GM23338 (cell line): ENCODE measurements at regions not wholly inside any gene's neighbourhood (a gene's known extent, or its start where the extent isn't known, plus 50 kb on each side); places are given as distances from the start of the nearest gene placed in this dataset.

Experiments used
- ATAC-seq: fragments of 200-7000 bp; cut with Tn5 transposase; 3 replicates; pipeline ENCODE4 v1.9.1; 2020
- DNase-seq: peaks from one replicate; pipeline ENCODE4 v3.0.0-alpha.2; 2015; ENCODE audit warnings: low spot score
- H2AFZ ChIP-seq: fragments of 200-600 bp; sonication (generic); 2 replicates; pipeline ENCODE4 v1.8.0; 2016; ENCODE audit warnings: antibody characterized with exemption, mild to moderate bottlenecking, moderate library complexity
- H3F3A ChIP-seq: fragments of 200-600 bp; sonication (generic); replicated peaks from 2 replicates; pipeline ENCODE4 v1.8.0; 2017; ENCODE audit warnings: antibody characterized with exemption, mixed run types, low read depth
- H3K27ac ChIP-seq: fragments of 200-600 bp; sonication (generic); 2 replicates; pipeline ENCODE4 v1.6.1; 2016; ENCODE audit warnings: low read depth
- H3K27me3 ChIP-seq: fragments of 200-600 bp; sonication (generic); 2 replicates; pipeline ENCODE4 v1.8.0; 2016; ENCODE audit warnings: mild to moderate bottlenecking, mixed run types, moderate library complexity; ENCODE audit not compliant: insufficient read depth
- H3K36me3 ChIP-seq: fragments of 200-600 bp; sonication (generic); 2 replicates; pipeline ENCODE4 v1.8.0; 2016; ENCODE audit warnings: mild to moderate bottlenecking; ENCODE audit not compliant: insufficient read depth
- H3K4me1 ChIP-seq: fragments of 200-600 bp; sonication (generic); 2 replicates; pipeline ENCODE4 v1.8.0; 2016; ENCODE audit warnings: mild to moderate bottlenecking, moderate library complexity; ENCODE audit not compliant: insufficient read depth
- H3K4me2 ChIP-seq: fragments of 200-600 bp; sonication (generic); 2 replicates; pipeline ENCODE4 v1.7.1; 2017; ENCODE audit warnings: mixed run types
- H3K4me3 ChIP-seq: fragments of 200-600 bp; sonication (generic); 2 replicates; pipeline ENCODE4 v1.6.1; 2016; ENCODE audit warnings: mixed run types
- H3K79me2 ChIP-seq: fragments of 200-600 bp; sonication (generic); replicated peaks from 2 replicates; pipeline ENCODE4 v1.8.0; 2017; ENCODE audit warnings: mild to moderate bottlenecking; ENCODE audit not compliant: insufficient read depth
- H3K9me2 ChIP-seq: fragments of 200-600 bp; sonication (generic); 2 replicates; pipeline ENCODE4 v1.8.0; 2017; ENCODE audit not compliant: insufficient read depth
- H4K20me1 ChIP-seq: fragments of 200-600 bp; sonication (generic); replicated peaks from 2 replicates; pipeline ENCODE4 v1.8.0; 2017; ENCODE audit warnings: mild to moderate bottlenecking; ENCODE audit not compliant: insufficient read depth
- H3K27ac Mint-ChIP-seq: 2 replicates; pipeline ENCODE4 v1.8.0; 2020; ENCODE audit warnings: inconsistent platforms, mild to moderate bottlenecking, moderate library complexity, mixed read lengths
- H3K27me3 Mint-ChIP-seq: 3 replicates; pipeline ENCODE4 v1.8.0; 2022; ENCODE audit warnings: low read depth, mild to moderate bottlenecking, moderate library complexity, mixed read lengths, inconsistent platforms; ENCODE audit not compliant: insufficient read depth, poor library complexity
- H3K36me3 Mint-ChIP-seq: 3 replicates; pipeline ENCODE4 v1.8.0; 2021; ENCODE audit warnings: low read depth, mild to moderate bottlenecking, inconsistent platforms, moderate library complexity, mixed read lengths
- H3K4me1 Mint-ChIP-seq: 3 replicates; pipeline ENCODE4 v1.8.0; 2020; ENCODE audit warnings: mild to moderate bottlenecking, inconsistent platforms, mixed read lengths
- H3K4me3 Mint-ChIP-seq: 3 replicates; pipeline ENCODE4 v1.8.0; 2021; ENCODE audit warnings: moderate library complexity, mild to moderate bottlenecking, inconsistent platforms, mixed read lengths
- H3K9me3 Mint-ChIP-seq: 3 replicates; pipeline ENCODE4 v1.8.0; 2020; ENCODE audit warnings: moderate library complexity, mild to moderate bottlenecking, inconsistent platforms, mixed read lengths
- CREB1 ChIP-seq: fragments of 250-450 bp; sonication (Bioruptor Pico); IDR thresholded peaks from 2 replicates; pipeline ENCODE4 v1.5.0; 2020; ENCODE audit warnings: low read depth, mild to moderate bottlenecking, moderate library complexity
- CTCF ChIP-seq, 2 experiments: fragments of 200-600 bp in 1 of 2; sonication (generic) in 1 of 2; conservative IDR thresholded peaks; 2 replicates each; pipeline versions ENCODE4 v1.5.1 to v1.6.1; 2016 to 2017; ENCODE audit warnings: antibody characterized with exemption in 2 of 2, low read depth in 2 of 2, mild to moderate bottlenecking in 2 of 2, moderate library complexity in 1 of 2
- ETS1 ChIP-seq: IDR thresholded peaks from 2 replicates; pipeline ENCODE4 v1.6.1; 2016; ENCODE audit warnings: antibody characterized with exemption
- EZH2 ChIP-seq: fragments of 200-600 bp; sonication (generic); IDR thresholded peaks from one replicate; pipeline ENCODE4 v1.8.0; 2017; ENCODE audit warnings: antibody characterized with exemption, mild to moderate bottlenecking, low read depth; ENCODE audit not compliant: unreplicated experiment
- EZH2phosphoT487 ChIP-seq: fragments of 200-600 bp; sonication (generic); IDR thresholded peaks from one replicate; pipeline ENCODE4 v1.8.1; 2018; ENCODE audit warnings: antibody characterized with exemption; ENCODE audit not compliant: unreplicated experiment
- NANOG ChIP-seq: IDR thresholded peaks from 2 replicates; pipeline ENCODE4 v1.6.1; 2016; ENCODE audit warnings: antibody characterized with exemption, borderline replicate concordance
- POLR2AphosphoS5 ChIP-seq: IDR thresholded peaks from 2 replicates; pipeline ENCODE4 v1.6.1; 2016; ENCODE audit warnings: antibody characterized with exemption, low read depth
- REST ChIP-seq: IDR thresholded peaks from one replicate; pipeline ENCODE4 v1.6.1; 2018; ENCODE audit warnings: antibody characterized with exemption; ENCODE audit not compliant: unreplicated experiment
- STAT1 ChIP-seq: IDR thresholded peaks from one replicate; pipeline ENCODE4 v1.6.1; 2016; ENCODE audit warnings: antibody characterized with exemption; ENCODE audit not compliant: unreplicated experiment
- ZNF114 ChIP-seq: fragments of 250-450 bp; sonication (Bioruptor Pico); IDR thresholded peaks from 2 replicates; pipeline ENCODE4 v1.5.0; 2020; ENCODE audit warnings: mild to moderate bottlenecking, moderate library complexity
- ZNF331 ChIP-seq: fragments of 250-450 bp; sonication (Bioruptor Pico); IDR thresholded peaks from 2 replicates; pipeline ENCODE4 v1.5.0; 2020; ENCODE audit warnings: low read depth, mild to moderate bottlenecking, moderate library complexity
- ZNF462 ChIP-seq: fragments of 250-450 bp; sonication (Bioruptor Pico); IDR thresholded peaks from 2 replicates; pipeline ENCODE4 v1.5.0; 2020; ENCODE audit warnings: mild to moderate bottlenecking, moderate library complexity

GRCh38 chr6:11339380-11339779 lies 106.9 kb upstream of the NEDD9 start (continued):
- no peak for TF ChIP-seq ZNF462 (CRISPR knock-in tag)

- no peaks in the 10 kb centered on the region for H3K9me3 Mint-ChIP-seq
- H3K4me1 ChIP-seq, result no peaks in the 10 kb centered on the region
- no peak overlapping the region for H3K4me3 ChIP-seq
- no peaks in the 10 kb centered on the region for H3K36me3 Mint-ChIP-seq
- H3K9me2 ChIP-seq, result peaks cover 2% of the 10 kb centered on the region; the same call in 1 of the 2 replicates
- H4K20me1 ChIP-seq, result no peaks in the 10 kb centered on the region
- ATAC-seq (no peak), DNase-seq (no peak)
- no peak overlapping the region for H3K4me2 ChIP-seq
- no peaks in the 10 kb centered on the region for H3K36me3 ChIP-seq
- H3K4me3 Mint-ChIP-seq, result no peak overlapping the region
- no peaks in the 10 kb centered on the region for H3F3A ChIP-seq
- H3K4me1 Mint-ChIP-seq, result peaks cover 5% of the 10 kb centered on the region; the same call in 1 of the 3 replicates
- no peaks in the 10 kb centered on the region for H3K27me3 ChIP-seq
- no peaks in the 10 kb centered on the region for H3K27me3 Mint-ChIP-seq
- no peak overlapping the region for H2AFZ ChIP-seq
- no peaks in the 10 kb centered on the region for H3K79me2 ChIP-seq
- H3K27ac ChIP-seq, result no peak overlapping the region
- no peak overlapping the region for H3K27ac Mint-ChIP-seq
- no peak for TF ChIP-seq NANOG
- TF ChIP-seq CREB1 (CRISPR knock-in tag), result no peak
- no peak for TF ChIP-seq POLR2AphosphoS5
- no peak for TF ChIP-seq CTCF (conservative IDR thresholded peaks at IDR 0.05; ENCODE audit: low read depth in 2 of 2)
- no peak for TF ChIP-seq ETS1
- no peak for TF ChIP-seq STAT1
- TF ChIP-seq ZNF114 (CRISPR knock-in tag), result no peak
- no peak for TF ChIP-seq ZNF331 (CRISPR knock-in tag)
- no peak for TF ChIP-seq EZH2phosphoT487
- no peak for TF ChIP-seq REST
- TF ChIP-seq EZH2, result no peak
Observed at GRCh38 chr6:11337306-11337705, 104.8 kb upstream of the NEDD9 start.
